Omental fat pad (tissue), 3 donors: ENCODE measurements at regions not wholly inside any gene's neighbourhood (a gene's known extent, or its start where the extent isn't known, plus 50 kb on each side); places are given as distances from the start of the nearest gene placed in this dataset.

ENCODE experiments used
- ATAC-seq: fragments of 150-250 bp; one replicate; pipeline ENCODE4 v1.9.1; 2016; ENCODE audit warnings: mild to moderate bottlenecking, moderate library complexity; ENCODE audit not compliant: low FRiP score
- DNase-seq: peaks from one replicate; pipeline ENCODE4 v3.0.0-alpha.2; 2019; ENCODE audit warnings: low spot score
- TF ChIP-seq, protein P1 (sequence below), 3 donors: fragments of 450-650 bp; IDR thresholded peaks; one replicate each; pipeline ENCODE4 v1.5.1; 2016 to 2017; ENCODE audit warnings: antibody characterized with exemption in 3 of 3, mild to moderate bottlenecking in 3 of 3, moderate library complexity in 2 of 3

DNA sequence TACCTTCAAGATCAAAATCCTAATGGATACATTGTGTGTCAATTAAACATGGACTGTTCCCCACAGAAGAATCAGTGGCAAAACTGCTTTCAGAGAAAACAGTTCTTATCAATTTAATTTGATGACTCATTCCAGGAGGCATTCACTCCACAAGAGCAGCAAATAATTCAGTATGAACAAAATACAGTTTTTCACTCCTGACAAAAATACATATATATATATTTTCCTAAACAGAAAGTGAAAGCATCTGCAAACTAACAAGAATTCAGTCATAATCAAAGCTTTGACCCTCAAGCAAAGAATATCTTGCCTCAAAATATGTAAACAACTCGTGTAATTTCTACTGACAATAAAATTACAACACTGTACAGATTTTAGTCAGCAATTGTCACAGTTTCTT, 685.1 kb upstream of the SLC8A1 start:
- no peak for DNase-seq
- ATAC-seq: no peak
- TF ChIP-seq, protein P1, sequence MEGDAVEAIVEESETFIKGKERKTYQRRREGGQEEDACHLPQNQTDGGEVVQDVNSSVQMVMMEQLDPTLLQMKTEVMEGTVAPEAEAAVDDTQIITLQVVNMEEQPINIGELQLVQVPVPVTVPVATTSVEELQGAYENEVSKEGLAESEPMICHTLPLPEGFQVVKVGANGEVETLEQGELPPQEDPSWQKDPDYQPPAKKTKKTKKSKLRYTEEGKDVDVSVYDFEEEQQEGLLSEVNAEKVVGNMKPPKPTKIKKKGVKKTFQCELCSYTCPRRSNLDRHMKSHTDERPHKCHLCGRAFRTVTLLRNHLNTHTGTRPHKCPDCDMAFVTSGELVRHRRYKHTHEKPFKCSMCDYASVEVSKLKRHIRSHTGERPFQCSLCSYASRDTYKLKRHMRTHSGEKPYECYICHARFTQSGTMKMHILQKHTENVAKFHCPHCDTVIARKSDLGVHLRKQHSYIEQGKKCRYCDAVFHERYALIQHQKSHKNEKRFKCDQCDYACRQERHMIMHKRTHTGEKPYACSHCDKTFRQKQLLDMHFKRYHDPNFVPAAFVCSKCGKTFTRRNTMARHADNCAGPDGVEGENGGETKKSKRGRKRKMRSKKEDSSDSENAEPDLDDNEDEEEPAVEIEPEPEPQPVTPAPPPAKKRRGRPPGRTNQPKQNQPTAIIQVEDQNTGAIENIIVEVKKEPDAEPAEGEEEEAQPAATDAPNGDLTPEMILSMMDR (IDR thresholded peaks at IDR 0.05): no peak

DNA sequence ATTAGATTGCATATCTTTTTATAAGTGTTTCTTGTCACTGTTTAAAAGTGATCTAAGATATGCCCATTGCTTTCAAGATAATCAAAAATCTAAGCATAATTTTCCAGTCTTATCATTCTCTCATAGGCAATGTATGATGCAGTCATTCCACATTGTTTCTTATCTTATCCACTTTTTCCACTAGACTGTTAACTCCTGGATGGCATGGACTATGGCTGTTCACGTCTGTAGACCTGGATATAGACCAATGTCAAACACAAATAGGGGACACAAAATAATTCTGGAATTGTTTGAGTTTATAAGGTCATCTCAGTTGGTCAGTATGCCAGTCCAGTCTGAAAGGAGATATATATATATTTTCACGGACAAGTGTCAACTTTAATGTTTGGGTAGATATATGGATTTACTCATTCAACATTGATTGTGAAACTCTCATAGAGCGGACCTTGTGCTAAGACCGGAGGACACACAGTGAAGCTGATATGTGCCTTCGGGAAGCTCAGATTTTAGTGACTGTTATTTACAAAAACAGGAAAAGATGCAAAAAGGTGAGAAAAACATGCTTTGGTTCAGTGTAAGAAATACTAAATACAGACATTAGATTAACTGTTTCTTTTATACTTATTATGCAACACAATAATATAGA, 689.4 kb upstream of the SLC8A1 start:
- DNase-seq (no peak), ATAC-seq (no peak)
- TF ChIP-seq, protein P1 (IDR thresholded peaks at IDR 0.05): no peak

GRCh38 chr2:41142478-41142877, 690.6 kb upstream of the SLC8A1 start:
- TF ChIP-seq, protein P1 (IDR thresholded peaks at IDR 0.05): no peak
- ATAC-seq (no peak), DNase-seq (no peak)

- ATAC-seq (no peak), DNase-seq (no peak)
- TF ChIP-seq, protein P1 (IDR thresholded peaks at IDR 0.05): no peak
Observed at GRCh38 chr2:41145066-41145465, 693.2 kb upstream of the SLC8A1 start.

GRCh38 chr2:41149054-41149453, 697.2 kb upstream of the SLC8A1 start:
- DNase-seq (no peak), ATAC-seq (no peak)
- TF ChIP-seq, protein P1 (IDR thresholded peaks at IDR 0.05): no peak

GRCh38 chr2:41151746-41152145, 699.9 kb upstream of the SLC8A1 start:
- no peak for ATAC-seq
- no peak for DNase-seq
- TF ChIP-seq, protein P1 (IDR thresholded peaks at IDR 0.05): no peak

DNA sequence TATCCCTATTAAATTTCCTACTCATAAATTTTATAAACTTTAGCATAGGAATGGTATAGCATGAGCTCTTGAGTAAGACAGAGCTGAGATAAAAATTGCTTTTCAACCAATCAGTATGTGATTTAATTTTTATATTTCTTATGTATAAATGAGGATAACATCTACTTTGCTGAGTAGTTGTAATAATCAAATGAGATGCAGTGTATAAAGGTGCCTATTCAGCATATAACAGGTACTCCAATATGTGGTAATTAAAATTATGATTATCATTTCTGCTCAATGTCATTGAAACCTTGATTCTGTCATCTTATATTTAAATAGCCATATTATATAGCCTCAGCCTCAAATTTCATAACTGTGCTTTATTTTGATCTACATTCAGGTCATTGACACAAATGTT, 700.4 kb upstream of the SLC8A1 start:
- ATAC-seq (no peak), DNase-seq (no peak)
- TF ChIP-seq, protein P1 (IDR thresholded peaks at IDR 0.05): no peak
